Mesenchymal stem cell (in vitro differentiated cells and primary cell): ENCODE measurements at regions not wholly inside any gene's neighbourhood (a gene's known extent, or its start where the extent isn't known, plus 50 kb on each side); places are given as distances from the start of the nearest gene placed in this dataset.

Experiments
- DNase-seq: peaks from one replicate; pipeline ENCODE4 v3.0.0-alpha.2; 2013
- H2AFZ ChIP-seq: one replicate; pipeline ENCODE4 v1.6.1; 2013; ENCODE audit warnings: low read depth, mild to moderate bottlenecking, control low read depth, inconsistent platforms, low read length, moderate library complexity
- H2AK5ac ChIP-seq: 2 replicates; pipeline ENCODE4 v1.6.1; 2013; ENCODE audit warnings: low read length, moderate library complexity, mild to moderate bottlenecking, inconsistent platforms; ENCODE audit not compliant: severe bottlenecking
- H2BK120ac ChIP-seq: one replicate; pipeline ENCODE4 v1.6.1; 2013; ENCODE audit warnings: low read depth, mild to moderate bottlenecking, inconsistent platforms, low read length, moderate library complexity
- H2BK12ac ChIP-seq, 2 experiments: one replicate each; pipeline ENCODE4 v1.6.1; 2013; ENCODE audit warnings: inconsistent platforms in 2 of 2, low read length in 2 of 2, mild to moderate bottlenecking in 2 of 2, moderate library complexity in 2 of 2, control low read depth in 1 of 2
- H2BK15ac ChIP-seq: one replicate; pipeline ENCODE4 v1.6.1; 2013; ENCODE audit warnings: mild to moderate bottlenecking, low read depth, inconsistent platforms; ENCODE audit not compliant: poor library complexity, severe bottlenecking
- H2BK5ac ChIP-seq: 2 replicates; pipeline ENCODE4 v1.6.1; 2013; ENCODE audit warnings: low read depth, mild to moderate bottlenecking, low read length, control low read depth, inconsistent platforms; ENCODE audit not compliant: poor library complexity, severe bottlenecking
- H3K14ac ChIP-seq, 2 experiments: one replicate each; pipeline ENCODE4 v1.6.1; 2013; ENCODE audit warnings: inconsistent platforms in 2 of 2, low read length in 2 of 2, control low read depth in 1 of 2, mild to moderate bottlenecking in 1 of 2, moderate library complexity in 1 of 2
- H3K18ac ChIP-seq, 2 experiments: one replicate each; pipeline ENCODE4 v1.6.1; 2013; ENCODE audit warnings: inconsistent platforms in 2 of 2, low read length in 2 of 2, control low read depth in 1 of 2, low read depth in 1 of 2, mild to moderate bottlenecking in 1 of 2
- H3K23ac ChIP-seq, 2 experiments: one replicate each; pipeline ENCODE4 v1.6.1; 2013; ENCODE audit warnings: inconsistent platforms in 2 of 2, low read length in 2 of 2, mild to moderate bottlenecking in 2 of 2, moderate library complexity in 2 of 2, control low read depth in 1 of 2
- H3K27ac ChIP-seq: 2 replicates; pipeline ENCODE4 v1.5.1; 2013; ENCODE audit warnings: mild to moderate bottlenecking, moderate library complexity, low read length, control low read depth, inconsistent platforms; ENCODE audit not compliant: poor library complexity, severe bottlenecking
- H3K27me3 ChIP-seq, 2 experiments: 2 replicates each; pipeline versions ENCODE4 v1.6.1 to v1.7.0; 2013; ENCODE audit warnings: low read length in 2 of 2, mild to moderate bottlenecking in 2 of 2, moderate library complexity in 2 of 2, control low read depth in 1 of 2, inconsistent platforms in 1 of 2; ENCODE audit not compliant: control insufficient read depth in 1 of 2, insufficient read depth in 1 of 2
- H3K36me3 ChIP-seq, 2 experiments: 2 replicates each; pipeline versions ENCODE4 v1.6.1 to v1.7.0; 2013; ENCODE audit warnings: low read length in 2 of 2, control low read depth in 1 of 2, inconsistent platforms in 1 of 2, low read depth in 1 of 2, mild to moderate bottlenecking in 1 of 2; ENCODE audit not compliant: insufficient read depth in 2 of 2, control insufficient read depth in 1 of 2
- H3K4ac ChIP-seq, 2 experiments: one replicate each; pipeline ENCODE4 v1.6.1; 2013; ENCODE audit warnings: inconsistent platforms in 2 of 2, low read length in 2 of 2, mild to moderate bottlenecking in 2 of 2, moderate library complexity in 2 of 2, control low read depth in 1 of 2, low read depth in 1 of 2
- H3K4me1 ChIP-seq: 2 replicates; pipeline ENCODE4 v1.6.1; 2013; ENCODE audit warnings: low read depth, low read length, control low read depth; ENCODE audit not compliant: control insufficient read depth, insufficient read depth
- H3K4me2 ChIP-seq: 2 replicates; pipeline ENCODE4 v1.6.1; 2013; ENCODE audit warnings: low read length, mild to moderate bottlenecking, inconsistent platforms; ENCODE audit not compliant: poor library complexity, severe bottlenecking
- H3K4me3 ChIP-seq, 2 experiments: 2 replicates each; pipeline versions ENCODE4 v1.5.1 to v1.7.0; 2013; ENCODE audit warnings: low read length in 2 of 2, mild to moderate bottlenecking in 2 of 2, control low read depth in 1 of 2, low read depth in 1 of 2; ENCODE audit not compliant: insufficient read depth in 1 of 2
- H3K79me1 ChIP-seq: replicated peaks from 2 replicates; pipeline ENCODE4 v1.6.1; 2013; ENCODE audit warnings: mild to moderate bottlenecking, control low read depth, low read length, inconsistent platforms; ENCODE audit not compliant: poor library complexity, severe bottlenecking
- H3K9ac ChIP-seq: 2 replicates; pipeline ENCODE4 v1.7.0; 2013; ENCODE audit warnings: mild to moderate bottlenecking, low read length, moderate library complexity
- H3K9me3 ChIP-seq: 2 replicates; pipeline ENCODE4 v1.7.0; 2013; ENCODE audit warnings: mild to moderate bottlenecking, low read length; ENCODE audit not compliant: control insufficient read depth
- H4K8ac ChIP-seq: one replicate; pipeline ENCODE4 v1.6.1; 2013; ENCODE audit warnings: inconsistent platforms, mild to moderate bottlenecking, low read length, moderate library complexity
- H4K91ac ChIP-seq: one replicate; pipeline ENCODE4 v1.6.1; 2013; ENCODE audit warnings: mild to moderate bottlenecking, low read length, inconsistent platforms
- WGBS: methylation state at CpG from one replicate; pipeline ENCODE4 v1.1.7; 2013; ENCODE audit warnings: mixed read lengths; 5-methylcytosine and 5-hydroxymethylcytosine counted together

GRCh38 chr21:26752849-26753248 is 92.4 kb downstream of the ADAMTS1 start:
- Histone ChIP-seq H3K23ac (no peak overlapping the region), H3K4ac (no peak overlapping the region), H4K91ac (no peak overlapping the region), H3K9me3 (no peaks in the 10 kb centered on the region), H3K36me3 (no peaks in the 10 kb centered on the region), H2BK5ac (no peak overlapping the region), H3K79me1 (no peaks in the 10 kb centered on the region), H2BK12ac (no peak overlapping the region), H3K14ac (no peak overlapping the region), H3K27ac (no peak overlapping the region), H4K8ac (no peak overlapping the region), H3K18ac (no peak overlapping the region), H3K9ac (no peak overlapping the region), H3K4me3 (no peak overlapping the region), H3K27me3 (peaks cover 0 to 2% of the 10 kb centered on the region in 2 experiments), H3K4me1 (peaks cover 1% of the 10 kb centered on the region), H2AFZ (no peak overlapping the region), H2BK15ac (no peak overlapping the region), H2BK120ac (no peak overlapping the region), H3K4me2 (no peak overlapping the region), H2AK5ac (no peak overlapping the region)
- DNase-seq: no peak
- no CpG with 5 or more reads among the region's 2 CpGs for WGBS

- no peak overlapping the region for H2BK12ac ChIP-seq
- no peak overlapping the region for H2BK5ac ChIP-seq
- H2BK120ac ChIP-seq: no peak overlapping the region
- no peak overlapping the region for H3K9ac ChIP-seq
- no peak overlapping the region for H3K23ac ChIP-seq
- H3K4me1 ChIP-seq: peaks cover 1% of the 10 kb centered on the region
- no peak overlapping the region for H2AFZ ChIP-seq
- H4K91ac ChIP-seq: no peak overlapping the region
- H3K27ac ChIP-seq: no peak overlapping the region
- no peak overlapping the region for H2BK15ac ChIP-seq
- no peaks in the 10 kb centered on the region for H3K79me1 ChIP-seq
- H3K9me3 ChIP-seq: no peaks in the 10 kb centered on the region
- H3K36me3 ChIP-seq: no peaks in the 10 kb centered on the region
- no peak overlapping the region for H3K4me3 ChIP-seq
- H4K8ac ChIP-seq: no peak overlapping the region
- no peak overlapping the region for H2AK5ac ChIP-seq
- no peak overlapping the region for H3K4ac ChIP-seq
- no peak for DNase-seq
- H3K14ac ChIP-seq: no peak overlapping the region
- H3K4me2 ChIP-seq: no peak overlapping the region
- no peak overlapping the region for H3K18ac ChIP-seq
- 69% methylated on average over 2 of the region's 4 CpGs for WGBS
- peaks cover 0 to 4% of the 10 kb centered on the region in 2 experiments for H3K27me3 ChIP-seq
Observed at GRCh38 chr21:26751305-26751704, 93.9 kb downstream of the ADAMTS1 start.

DNA sequence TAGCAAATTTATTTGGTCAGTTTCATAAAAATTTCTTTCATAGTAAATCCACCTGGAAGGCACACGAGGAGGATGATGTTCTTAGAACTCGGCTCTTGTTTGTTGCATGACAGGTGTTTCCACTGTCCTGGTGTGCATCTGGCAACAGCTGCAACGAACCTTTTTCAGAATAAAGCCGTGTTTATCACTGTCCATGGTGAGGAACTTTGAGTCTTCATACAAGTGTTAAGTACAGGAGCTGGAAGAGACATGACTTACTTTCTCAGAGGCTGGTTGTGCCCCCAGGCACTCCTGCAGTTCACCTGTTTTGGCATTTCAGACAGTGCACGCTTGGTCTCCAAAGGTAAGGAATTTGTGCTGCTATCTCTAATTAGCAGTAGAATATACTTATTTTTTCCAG is 97.1 kb downstream of the ADAMTS1 start:
- no peak for DNase-seq
- Histone ChIP-seq H4K8ac (no peak overlapping the region), H3K9ac (no peak overlapping the region), H2BK15ac (no peak overlapping the region), H2AFZ (no peak overlapping the region), H3K27ac (no peak overlapping the region), H4K91ac (no peak overlapping the region), H3K36me3 (no peaks in the 10 kb centered on the region), H3K4ac (no peak overlapping the region), H3K79me1 (no peaks in the 10 kb centered on the region), H3K27me3 (peaks cover 0 to 4% of the 10 kb centered on the region in 2 experiments), H2BK120ac (no peak overlapping the region), H2BK12ac (no peak overlapping the region), H3K18ac (no peak overlapping the region), H3K9me3 (no peaks in the 10 kb centered on the region), H3K4me2 (no peak overlapping the region), H2AK5ac (no peak overlapping the region), H3K23ac (no peak overlapping the region), H2BK5ac (no peak overlapping the region), H3K4me3 (no peak overlapping the region), H3K14ac (no peak overlapping the region), H3K4me1 (no peaks in the 10 kb centered on the region)
- WGBS: 83% methylated on average over 4 of the region's 5 CpGs

- no peaks in the 10 kb centered on the region for H3K36me3 ChIP-seq
- no peak overlapping the region for H3K9ac ChIP-seq
- H3K23ac ChIP-seq: no peak overlapping the region
- no peak overlapping the region for H3K18ac ChIP-seq
- H2BK12ac ChIP-seq: no peak overlapping the region
- no peak for DNase-seq
- no peak overlapping the region for H4K8ac ChIP-seq
- H2AK5ac ChIP-seq: no peak overlapping the region
- WGBS: 43% methylated on average over 1 of the region's 2 CpGs
- H4K91ac ChIP-seq: no peak overlapping the region
- no peak overlapping the region for H3K4me2 ChIP-seq
- no peak overlapping the region for H2BK15ac ChIP-seq
- H3K9me3 ChIP-seq: no peaks in the 10 kb centered on the region
- no peak overlapping the region for H3K14ac ChIP-seq
- H3K4ac ChIP-seq: no peak overlapping the region
- no peak overlapping the region for H2AFZ ChIP-seq
- no peaks in the 10 kb centered on the region for H3K79me1 ChIP-seq
- no peak overlapping the region for H3K4me3 ChIP-seq
- peaks cover 0 to 4% of the 10 kb centered on the region in 2 experiments for H3K27me3 ChIP-seq
- H3K4me1 ChIP-seq: no peaks in the 10 kb centered on the region
- H2BK5ac ChIP-seq: no peak overlapping the region
- H3K27ac ChIP-seq: no peak overlapping the region
- no peak overlapping the region for H2BK120ac ChIP-seq
Observed at GRCh38 chr21:26747216-26747615, 98.0 kb downstream of the ADAMTS1 start.
